Panc1 (cell line): ENCODE measurements at regions not wholly inside any gene's neighbourhood (a gene's known extent, or its start where the extent isn't known, plus 50 kb on each side); places are given as distances from the start of the nearest gene placed in this dataset.

ENCODE experiments used
- CTCF ChIP-seq: fragments of 450-650 bp; IDR thresholded peaks from 2 replicates; pipeline ENCODE4 v1.5.1; 2017; ENCODE audit warnings: mild to moderate bottlenecking
- POLR2AphosphoS5 ChIP-seq: IDR thresholded peaks from 2 replicates; pipeline ENCODE4 v1.6.1; 2012; ENCODE audit warnings: mild to moderate bottlenecking, low read depth, low read length, moderate library complexity
- REST ChIP-seq, 2 experiments: IDR thresholded peaks; 2 replicates each; pipeline ENCODE4 v1.6.1; 2011 to 2012; ENCODE audit warnings: low read depth in 2 of 2, control low read depth in 1 of 2, low read length in 1 of 2, mild to moderate bottlenecking in 1 of 2, moderate library complexity in 1 of 2; ENCODE audit not compliant: insufficient read depth in 1 of 2
- SIN3A ChIP-seq: IDR thresholded peaks from 2 replicates; pipeline ENCODE4 v1.6.1; 2012; ENCODE audit warnings: low read depth, mild to moderate bottlenecking, low read length, moderate library complexity, borderline replicate concordance; ENCODE audit not compliant: insufficient read depth
- TCF7L2 ChIP-seq: IDR thresholded peaks from 2 replicates; pipeline ENCODE4 v1.6.1; 2011; ENCODE audit warnings: mild to moderate bottlenecking, low read depth, low read length, inconsistent platforms

- TF ChIP-seq CTCF (no peak), SIN3A (no peak), POLR2AphosphoS5 (no peak), REST (IDR thresholded peaks at IDR 0.05; ENCODE audit: insufficient read depth in 1 of 2, low read depth in 2 of 2, low read length in 1 of 2) (no peak), TCF7L2 (no peak)
Measured at GRCh38 chr7:83873459-83873858, 224.5 kb upstream of the SEMA3E start.
